ENCODE measurements at regions not wholly inside any gene's neighbourhood (a gene's known extent, or its start where the extent isn't known, plus 50 kb on each side); places are given as distances from the start of the nearest gene placed in this dataset.

GRCh38 chr10:120727001-120727400, 124.2 kb upstream of the WDR11 start:
- TF ChIP-seq, protein P1, sequence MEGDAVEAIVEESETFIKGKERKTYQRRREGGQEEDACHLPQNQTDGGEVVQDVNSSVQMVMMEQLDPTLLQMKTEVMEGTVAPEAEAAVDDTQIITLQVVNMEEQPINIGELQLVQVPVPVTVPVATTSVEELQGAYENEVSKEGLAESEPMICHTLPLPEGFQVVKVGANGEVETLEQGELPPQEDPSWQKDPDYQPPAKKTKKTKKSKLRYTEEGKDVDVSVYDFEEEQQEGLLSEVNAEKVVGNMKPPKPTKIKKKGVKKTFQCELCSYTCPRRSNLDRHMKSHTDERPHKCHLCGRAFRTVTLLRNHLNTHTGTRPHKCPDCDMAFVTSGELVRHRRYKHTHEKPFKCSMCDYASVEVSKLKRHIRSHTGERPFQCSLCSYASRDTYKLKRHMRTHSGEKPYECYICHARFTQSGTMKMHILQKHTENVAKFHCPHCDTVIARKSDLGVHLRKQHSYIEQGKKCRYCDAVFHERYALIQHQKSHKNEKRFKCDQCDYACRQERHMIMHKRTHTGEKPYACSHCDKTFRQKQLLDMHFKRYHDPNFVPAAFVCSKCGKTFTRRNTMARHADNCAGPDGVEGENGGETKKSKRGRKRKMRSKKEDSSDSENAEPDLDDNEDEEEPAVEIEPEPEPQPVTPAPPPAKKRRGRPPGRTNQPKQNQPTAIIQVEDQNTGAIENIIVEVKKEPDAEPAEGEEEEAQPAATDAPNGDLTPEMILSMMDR (IDR thresholded peaks at IDR 0.05; ENCODE audit: extremely low read depth, missing control alignments), result no peak
- DNase-seq (ENCODE audit: low spot score), result no peak

DNA sequence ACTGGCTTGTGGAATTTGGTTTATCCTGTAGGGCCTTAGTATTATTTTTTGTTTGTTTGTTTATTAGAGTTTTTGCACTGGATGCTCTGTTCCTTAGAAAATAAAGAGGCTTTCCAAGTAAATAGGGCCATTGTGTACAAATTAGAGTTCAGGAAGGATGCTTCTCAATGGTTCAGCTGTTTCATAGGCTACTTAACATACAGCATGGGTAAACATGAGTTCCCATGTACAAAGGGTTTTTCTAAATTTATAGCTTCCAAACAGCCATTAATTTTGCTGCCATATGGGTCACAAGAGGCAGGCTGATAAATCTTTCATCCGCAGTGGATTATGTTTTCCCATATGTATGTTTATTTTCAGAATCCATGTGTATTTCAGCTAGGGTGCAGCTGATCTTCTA, 121.6 kb upstream of the WDR11 start:
- TF ChIP-seq, protein P1 (IDR thresholded peaks at IDR 0.05; ENCODE audit: extremely low read depth, missing control alignments), result no peak
- no peak for DNase-seq (ENCODE audit: low spot score)

DNA sequence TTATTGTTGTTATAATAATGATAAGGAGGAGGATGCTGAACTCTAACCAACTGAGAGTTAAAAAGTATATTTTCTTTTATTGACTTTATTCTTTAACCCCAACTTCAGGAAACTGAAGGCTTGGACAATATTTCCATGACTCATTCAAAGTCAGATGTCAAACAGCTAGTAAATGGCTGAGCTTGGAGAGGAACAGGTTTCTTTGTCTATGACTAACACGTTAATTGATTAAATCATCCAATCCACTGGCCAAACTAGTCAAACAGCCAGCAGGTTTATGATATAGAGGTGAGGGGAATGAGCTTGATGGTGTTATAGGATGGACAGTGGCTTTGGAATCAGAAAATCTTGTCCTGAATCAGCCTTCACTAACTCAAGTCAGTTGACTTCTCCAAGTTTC, 119.1 kb upstream of the WDR11 start:
- TF ChIP-seq, protein P1 (IDR thresholded peaks at IDR 0.05; ENCODE audit: extremely low read depth, missing control alignments), result no peak
- DNase-seq (ENCODE audit: low spot score), result no peak

- TF ChIP-seq, protein P1 (IDR thresholded peaks at IDR 0.05; ENCODE audit: extremely low read depth, missing control alignments), result no peak
- DNase-seq (ENCODE audit: low spot score), result no peak
Observed at GRCh38 chr10:120732643-120733313, 118.4 kb upstream of the WDR11 start.

- TF ChIP-seq, protein P1 (IDR thresholded peaks at IDR 0.05; ENCODE audit: extremely low read depth, missing control alignments), result no peak
- no peak for DNase-seq (ENCODE audit: low spot score)
Observed at GRCh38 chr10:120734483-120735078, 116.6 kb upstream of the WDR11 start.

DNA sequence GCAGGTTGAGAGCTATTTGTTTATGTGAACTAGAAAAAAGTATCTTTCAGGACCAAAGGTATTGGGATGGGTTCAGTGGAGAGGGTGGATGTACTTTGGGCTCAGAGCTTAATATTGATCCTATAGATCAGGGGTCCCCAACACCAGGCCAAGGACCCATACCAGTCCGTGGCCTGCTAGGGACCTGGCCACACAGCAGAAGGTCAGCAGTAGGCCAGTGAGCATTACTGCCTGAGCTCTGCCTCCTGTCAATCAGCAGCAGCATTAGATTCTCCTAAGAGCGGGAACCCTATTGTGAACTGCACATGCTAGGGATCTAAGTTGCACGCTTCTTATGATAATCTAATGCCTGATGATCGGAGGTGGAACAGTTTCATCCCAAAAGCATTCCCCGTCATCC, 115.8 kb upstream of the WDR11 start:
- no peak for DNase-seq (ENCODE audit: low spot score)
- TF ChIP-seq, protein P1 (IDR thresholded peaks at IDR 0.05; ENCODE audit: extremely low read depth, missing control alignments), result no peak

DNA sequence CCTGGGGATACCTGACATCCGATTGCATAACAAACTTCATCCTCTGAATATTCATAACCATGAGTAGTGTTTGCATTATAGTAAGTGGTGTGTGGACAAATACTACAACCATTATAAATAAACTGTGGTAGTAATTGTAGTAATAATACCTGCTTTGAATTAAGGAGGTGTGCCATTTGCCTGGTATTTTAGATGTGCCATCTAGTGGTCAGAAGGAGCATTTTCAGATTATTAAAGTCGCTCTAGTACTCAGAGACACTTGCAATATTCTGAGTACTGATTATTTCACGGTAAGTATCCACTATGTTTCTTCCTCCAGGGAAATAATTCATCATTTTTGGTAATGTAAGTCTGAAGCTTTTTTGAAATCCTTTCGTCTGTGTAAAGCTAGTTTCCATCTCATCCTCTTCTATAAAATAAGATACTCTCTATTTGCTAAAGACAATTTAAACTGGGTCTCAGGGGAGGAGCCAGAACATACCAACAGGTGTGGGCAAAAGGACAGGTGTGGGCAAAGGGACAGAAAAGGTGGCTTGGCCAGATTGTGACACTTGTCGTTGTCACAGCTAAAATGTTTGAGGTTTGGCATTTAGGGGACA, 115.3 kb upstream of the WDR11 start:
- TF ChIP-seq, protein P1 (IDR thresholded peaks at IDR 0.05; ENCODE audit: extremely low read depth, missing control alignments), result peak; percentile 51
- DNase-seq (ENCODE audit: low spot score), result peak; percentile 29
